UCSD-AML1 (cell line): ENCODE measurements at regions not wholly inside any gene's neighbourhood (a gene's known extent, or its start where the extent isn't known, plus 50 kb on each side); places are given as distances from the start of the nearest gene placed in this dataset.

Source experiments
- DNase-seq: peaks from one replicate; lab custom pipeline; 2025; ENCODE audit not compliant: unreplicated experiment; lab: John Stamatoyannopoulos, UW

DNA sequence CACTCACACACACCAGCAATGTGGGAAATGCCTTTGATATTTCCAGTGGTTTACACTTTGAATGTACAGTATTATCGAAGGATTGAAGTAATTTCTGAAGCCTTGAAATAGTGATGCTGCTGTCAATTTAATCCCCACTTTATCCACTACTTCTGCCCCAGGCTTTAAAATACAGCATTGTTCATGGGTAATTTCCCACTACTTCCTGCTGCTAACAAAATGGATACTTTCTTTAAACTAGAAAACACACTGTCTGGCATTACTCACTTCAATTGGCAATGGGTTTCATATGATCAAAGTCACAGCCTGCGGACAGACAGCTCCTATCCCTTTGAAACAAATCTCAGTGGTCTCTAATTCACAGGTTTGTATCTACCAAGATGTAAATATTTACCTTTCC is 292.2 kb downstream of the CDH11 start:
- no peak for DNase-seq

DNA sequence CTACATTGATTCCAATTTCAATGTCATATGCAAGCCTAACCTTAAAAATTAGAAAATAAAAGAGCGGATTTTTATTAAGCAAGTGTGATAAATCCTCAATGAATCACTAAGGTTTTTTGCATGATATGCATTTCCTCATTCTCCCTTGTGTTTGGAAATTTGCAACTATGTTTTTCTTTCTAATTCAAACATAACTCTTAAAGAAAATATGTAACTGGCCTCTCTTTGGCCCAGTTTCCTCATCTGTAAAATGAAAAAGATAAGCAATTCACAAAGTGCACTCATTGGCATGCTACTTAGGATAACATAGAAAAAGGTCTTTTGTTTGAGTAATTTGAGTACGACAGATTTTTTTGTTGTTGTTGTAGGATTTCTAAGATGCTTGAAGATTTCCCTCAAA is 295.5 kb downstream of the CDH11 start:
- no peak for DNase-seq

DNA sequence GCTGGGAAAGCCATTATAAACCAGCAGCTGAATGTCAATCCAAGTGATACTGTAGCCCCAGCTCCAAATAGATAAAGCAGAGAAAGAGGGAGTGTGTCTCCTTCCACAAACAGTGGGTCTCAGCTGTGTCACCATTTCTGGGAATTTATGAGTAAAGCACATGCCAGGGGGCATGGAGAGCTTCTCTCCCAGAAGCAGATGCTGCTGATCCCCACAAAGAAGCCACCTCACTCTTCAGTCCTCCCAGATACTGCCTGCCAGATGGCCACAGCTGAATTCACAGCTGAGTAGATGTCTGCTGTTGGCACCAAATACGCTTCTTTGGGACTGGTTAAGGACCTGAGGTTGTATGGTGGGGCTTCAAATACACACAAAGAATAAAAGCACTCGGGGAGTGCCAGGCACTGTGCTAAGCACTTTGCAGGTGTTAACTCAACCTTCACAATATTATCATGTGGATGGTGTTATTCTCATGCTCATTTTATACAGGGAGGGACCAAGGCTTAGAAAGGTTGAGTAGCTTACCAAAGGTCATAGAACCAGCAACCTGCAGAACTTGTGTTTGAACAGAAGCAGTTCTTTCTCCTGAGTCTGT is 298.3 kb downstream of the CDH11 start:
- no peak for DNase-seq

DNA sequence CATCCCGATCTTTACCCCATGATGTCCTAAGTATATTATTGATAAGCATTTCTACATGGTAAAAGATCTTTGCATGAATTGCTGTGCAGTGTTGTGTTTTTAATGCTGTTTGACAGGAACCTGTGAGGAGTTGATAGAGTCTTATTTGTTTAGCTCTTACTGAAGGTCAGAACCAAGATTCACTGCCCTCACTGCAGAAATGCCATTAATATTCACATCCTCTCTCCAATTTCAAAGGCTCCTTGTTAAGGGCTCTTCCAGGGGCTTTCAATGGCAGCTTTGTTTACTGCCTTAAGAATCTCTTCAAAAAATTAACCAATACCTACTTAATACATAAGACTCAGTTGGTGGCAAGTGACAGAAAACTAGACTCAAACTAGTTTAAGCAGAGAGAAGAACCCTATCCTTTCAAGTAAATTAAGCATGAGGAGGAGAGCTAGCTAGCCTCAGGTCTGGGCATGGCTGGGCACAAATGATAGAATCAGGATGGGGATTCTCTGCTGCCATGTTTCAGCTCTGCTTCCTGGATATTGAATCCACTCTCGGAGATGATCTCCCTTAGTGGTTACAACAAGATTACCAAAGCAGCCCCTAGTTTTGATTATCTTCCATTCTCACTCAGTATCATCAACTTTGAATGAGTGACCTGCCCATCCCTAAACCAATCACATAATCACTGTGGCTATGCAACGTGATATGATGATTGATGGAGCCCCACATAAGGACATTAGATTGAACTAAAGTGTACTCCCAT is 311.8 kb downstream of the CDH11 start:
- no peak for DNase-seq

DNA sequence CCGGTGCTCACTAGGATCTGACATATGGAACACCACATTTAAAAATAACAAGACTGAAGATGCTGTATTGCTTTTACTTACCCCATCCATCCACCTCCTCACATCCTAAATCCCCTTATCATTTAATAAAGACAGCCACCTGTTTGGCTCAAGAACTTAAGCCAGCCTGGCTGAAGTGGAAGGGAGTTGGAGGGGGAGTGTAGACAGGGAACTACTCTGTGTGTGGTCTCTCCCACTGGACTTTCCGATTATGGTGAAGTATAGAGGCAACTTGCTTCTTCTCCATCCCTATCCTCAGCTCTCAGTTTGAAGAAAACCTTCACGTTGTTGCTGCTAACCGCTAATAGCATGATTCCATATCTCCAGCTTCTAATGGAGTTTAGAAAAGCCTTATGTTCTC is 313.4 kb downstream of the CDH11 start:
- no peak for DNase-seq

DNA sequence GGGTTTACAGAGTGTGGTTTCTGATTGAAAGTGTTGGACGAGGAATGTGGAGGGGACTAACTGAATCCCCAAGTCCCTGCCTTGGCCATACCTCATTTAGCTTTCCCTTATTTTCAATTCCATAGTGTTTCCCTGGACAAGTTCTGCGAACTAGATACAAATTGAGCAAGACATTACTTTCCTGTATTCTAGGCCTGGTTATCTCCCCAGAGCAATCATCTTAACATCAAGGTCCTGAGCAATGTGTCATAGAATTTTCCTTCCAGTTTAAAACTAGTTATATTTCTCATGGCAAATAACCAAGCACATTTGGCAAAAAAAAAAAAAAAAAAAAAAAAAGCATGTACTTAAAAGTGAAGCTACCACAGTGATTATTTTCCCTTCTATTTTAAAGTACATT is 330.1 kb downstream of the CDH11 start:
- no peak for DNase-seq

DNA sequence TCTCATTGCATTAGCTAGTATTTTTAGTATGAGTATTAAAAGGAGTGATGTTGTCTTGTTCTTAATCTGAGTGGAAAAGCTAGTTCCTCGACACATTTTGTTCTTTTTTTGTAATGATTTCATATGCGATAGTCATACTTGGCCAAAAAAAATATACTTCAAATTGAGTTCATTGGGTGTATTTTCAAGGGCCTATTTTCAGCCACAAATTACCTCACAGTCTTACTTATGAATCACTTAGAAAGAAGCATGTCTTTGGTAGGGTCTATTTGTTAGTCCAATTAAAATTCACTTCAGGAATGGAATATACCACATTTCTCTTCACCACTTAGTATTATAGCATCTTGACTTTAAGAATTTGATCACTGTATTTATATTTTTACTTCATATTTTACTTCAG is 337.2 kb downstream of the CDH11 start:
- DNase-seq: no peak

DNA sequence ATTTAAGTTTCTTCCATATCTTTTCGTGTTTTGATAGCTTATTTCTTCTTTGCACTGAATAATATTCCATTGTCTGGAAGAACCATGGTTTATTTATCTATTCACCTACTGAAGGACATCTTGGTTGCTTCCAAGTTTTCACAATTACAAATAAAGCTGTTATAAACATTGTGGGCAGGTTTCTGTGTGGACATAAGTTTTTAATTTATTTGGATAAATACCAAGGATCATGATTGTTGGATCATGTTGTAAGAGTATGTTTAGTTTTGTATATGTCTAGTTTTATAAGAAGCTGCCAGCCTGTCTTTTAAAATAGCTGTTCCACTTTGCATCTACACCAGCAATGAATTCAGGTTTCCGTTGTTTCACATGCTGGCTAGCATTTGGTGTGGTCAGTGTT is 339.4 kb downstream of the CDH11 start:
- no peak for DNase-seq

DNA sequence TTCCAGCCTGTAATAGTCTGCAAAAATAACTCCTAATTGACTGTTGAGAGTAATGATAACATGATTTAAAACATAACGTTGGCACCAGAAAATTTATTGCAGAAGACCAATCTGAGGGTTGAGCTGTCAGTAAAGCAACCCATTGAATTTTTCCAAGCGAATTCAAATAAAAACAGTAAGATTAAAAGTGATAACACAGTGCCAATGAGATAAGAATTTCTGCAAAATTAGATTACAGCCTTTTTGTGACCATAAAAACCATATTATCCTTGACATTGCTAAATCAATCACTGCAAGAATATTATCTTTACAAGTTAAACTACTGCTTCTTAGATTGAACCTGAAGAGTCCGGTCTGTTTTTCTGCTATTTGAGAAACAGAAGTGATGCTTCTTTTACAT is 341.4 kb downstream of the CDH11 start:
- no peak for DNase-seq

DNA sequence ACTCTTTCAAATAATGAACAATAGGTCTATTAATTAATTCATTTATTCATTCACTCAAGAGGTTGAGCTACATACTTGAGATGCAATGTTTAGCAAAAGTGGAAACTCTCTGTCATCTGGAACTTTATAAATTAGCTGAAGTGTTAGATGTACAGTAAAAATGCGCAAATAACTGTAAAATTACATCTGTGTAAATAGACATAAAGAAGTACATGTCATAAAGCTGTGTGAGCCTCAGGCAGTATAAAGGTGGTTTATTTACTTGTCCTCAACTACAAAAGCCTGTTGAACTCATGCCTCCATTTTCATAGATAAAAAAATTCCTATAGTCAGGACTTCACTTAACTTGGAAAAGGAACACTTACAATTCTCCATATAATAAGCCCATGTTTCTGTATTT is 343.1 kb downstream of the CDH11 start:
- DNase-seq: no peak

DNA sequence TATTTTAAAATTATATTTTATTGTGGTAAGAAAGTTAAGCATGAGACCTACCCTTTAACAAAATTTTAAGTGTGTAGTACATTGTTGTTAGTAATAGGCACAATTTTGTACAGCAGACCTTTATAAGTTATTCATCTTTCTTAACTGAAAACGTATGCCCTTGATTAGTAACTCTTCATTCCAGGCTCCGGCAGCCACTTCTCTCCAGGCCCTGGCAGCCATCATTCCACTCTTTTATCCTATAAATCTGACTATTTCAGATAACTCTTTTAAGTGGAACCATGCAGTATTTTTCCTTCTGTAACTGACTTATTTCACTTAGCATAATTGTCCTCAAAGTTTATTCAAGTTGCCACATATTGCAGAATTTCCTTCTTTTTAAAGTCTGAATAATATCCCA is 348.2 kb downstream of the CDH11 start:
- no peak for DNase-seq

DNA sequence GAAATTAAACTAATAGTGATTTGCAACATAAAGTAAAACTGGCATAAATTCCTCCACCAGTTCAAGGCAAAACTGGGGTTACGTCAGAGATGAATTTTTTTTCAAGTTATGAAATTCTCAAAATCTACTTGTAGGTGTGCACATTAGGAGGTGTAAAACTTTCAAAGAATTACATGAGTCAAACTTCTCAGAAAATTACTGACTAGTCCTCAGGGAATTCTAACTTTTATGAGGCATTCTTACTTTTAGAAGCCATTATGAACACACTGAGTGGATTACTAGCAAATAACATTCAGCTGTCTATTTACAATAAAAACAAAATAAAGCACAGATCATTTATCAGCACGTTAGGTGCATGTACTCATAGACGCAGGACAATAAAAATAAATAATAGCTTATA is 348.7 kb downstream of the CDH11 start:
- no peak for DNase-seq

DNA sequence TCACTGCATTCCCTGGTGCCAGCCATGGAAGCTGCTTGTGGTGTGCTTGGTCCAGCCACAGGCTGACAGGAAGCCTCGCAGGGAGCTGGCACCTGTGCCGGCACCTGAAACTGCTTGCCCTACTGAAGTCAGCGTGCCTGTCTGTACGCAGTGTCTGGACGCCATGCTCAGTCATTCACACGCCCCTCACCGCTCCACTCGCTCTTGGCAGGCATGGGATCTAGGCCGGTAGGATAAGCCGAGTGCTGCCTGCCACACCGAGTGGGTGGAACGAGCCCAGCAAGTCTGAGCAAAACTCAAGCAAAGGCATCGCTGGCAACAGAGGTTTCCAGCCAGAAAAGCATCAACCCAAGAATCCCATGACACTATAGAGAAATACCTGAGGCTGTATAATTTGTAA is 350.6 kb downstream of the CDH11 start:
- no peak for DNase-seq

DNA sequence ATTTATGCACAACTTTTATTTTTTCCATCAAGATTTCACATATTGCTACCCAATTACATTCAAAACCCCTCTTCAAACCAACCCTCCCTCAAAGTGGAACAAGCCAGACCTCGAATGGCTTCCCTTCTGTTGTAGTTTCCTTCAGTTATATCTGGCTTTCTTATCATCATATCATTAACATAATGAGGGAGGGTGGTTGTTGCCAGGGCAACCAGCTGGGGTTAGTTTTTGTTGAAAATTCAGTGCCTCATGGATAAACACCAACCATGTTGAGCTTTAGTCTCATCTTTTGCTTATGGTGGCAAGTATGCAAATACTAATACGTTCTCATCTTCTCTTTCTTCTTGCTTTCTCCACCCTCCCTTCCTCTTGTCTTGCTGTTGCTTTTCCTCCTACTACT is 359.7 kb downstream of the CDH11 start:
- no peak for DNase-seq

DNA sequence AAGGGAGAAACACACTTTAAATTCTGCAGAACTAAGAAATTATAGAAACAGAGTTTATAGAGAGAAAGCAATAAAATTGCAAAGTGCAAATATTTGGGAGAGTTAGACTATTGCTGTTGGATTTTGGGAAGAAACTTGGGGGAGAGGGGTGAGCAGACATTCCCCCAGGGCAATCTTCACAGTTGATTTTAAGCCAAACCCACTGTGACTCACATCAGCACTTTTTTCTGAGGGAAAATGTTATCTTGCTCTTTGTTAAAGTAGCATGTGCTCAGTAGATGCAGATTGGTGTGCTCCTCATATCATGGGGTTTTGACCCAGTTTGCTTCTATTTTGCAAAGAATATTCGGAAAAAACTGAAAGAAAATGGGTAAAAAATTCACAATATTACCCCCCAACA is 367.6 kb downstream of the CDH11 start:
- no peak for DNase-seq

DNA sequence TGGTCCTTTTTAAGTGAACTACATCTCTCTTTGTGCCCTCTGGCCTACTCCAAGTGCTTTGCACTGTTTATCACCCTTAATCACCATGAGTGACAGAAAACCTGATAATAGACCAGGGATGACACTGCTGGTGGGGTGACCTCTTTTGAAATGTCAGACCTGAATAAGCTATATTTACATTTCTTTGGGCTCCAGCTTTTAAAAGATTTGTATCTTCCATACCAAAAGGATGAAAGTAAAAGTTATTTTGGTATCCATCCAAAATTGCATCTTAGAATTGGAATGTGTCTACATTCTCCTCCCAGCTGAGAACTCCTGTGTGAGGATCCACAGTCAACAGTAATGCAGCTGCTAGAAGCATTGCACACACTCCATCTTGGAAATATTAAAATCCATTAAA is 370.0 kb downstream of the CDH11 start:
- no peak for DNase-seq

DNA sequence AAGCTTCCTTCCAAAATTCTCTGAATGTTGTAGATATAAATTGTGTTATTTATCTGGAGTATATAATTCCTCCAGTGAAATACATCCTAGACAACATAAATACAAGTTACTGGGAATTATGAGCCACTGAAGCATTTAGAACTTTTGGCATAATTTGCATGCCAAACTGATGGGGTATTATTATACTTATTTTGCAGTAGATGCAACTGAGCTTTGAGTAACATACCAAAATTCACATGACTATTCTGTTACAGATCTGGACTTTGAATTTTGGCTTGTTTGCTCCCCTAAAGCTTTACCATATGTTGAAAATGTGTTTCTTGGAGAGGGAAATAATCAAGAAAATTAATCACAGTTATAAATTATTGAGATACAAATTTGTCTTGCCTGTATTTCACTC is 372.5 kb downstream of the CDH11 start:
- no peak for DNase-seq

DNA sequence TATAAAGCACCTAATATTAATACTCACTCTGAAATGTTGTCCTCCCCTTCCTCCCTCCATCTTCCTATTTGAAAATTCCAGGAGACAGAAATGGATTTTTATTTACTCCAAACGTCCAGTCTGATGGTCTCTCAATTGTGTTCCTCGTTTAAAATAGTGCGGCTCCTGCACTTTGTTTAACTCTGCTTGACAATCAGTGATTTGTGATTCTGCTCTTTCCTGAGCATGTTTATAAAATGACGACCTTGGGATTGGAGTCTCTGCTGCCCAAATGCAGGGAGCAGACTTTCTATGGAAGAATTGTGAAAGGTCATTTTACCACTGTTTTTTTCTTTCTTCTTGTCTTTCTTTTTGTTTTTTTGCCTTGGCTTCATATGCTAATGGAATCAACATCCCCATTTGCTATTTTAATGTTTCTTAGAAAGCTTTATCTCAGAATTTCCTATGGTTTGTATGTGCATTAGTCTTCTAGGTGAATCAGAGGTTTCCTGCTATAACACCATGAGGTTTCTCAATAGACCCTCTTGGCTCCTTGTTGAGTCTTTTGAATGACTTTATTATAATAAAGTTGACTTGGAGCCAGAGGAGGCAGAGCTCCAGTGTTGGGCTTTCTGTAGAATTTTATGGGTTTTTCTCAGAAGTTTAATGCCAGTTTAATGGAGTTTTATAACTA is 376.5 kb downstream of the CDH11 start:
- no peak for DNase-seq

DNA sequence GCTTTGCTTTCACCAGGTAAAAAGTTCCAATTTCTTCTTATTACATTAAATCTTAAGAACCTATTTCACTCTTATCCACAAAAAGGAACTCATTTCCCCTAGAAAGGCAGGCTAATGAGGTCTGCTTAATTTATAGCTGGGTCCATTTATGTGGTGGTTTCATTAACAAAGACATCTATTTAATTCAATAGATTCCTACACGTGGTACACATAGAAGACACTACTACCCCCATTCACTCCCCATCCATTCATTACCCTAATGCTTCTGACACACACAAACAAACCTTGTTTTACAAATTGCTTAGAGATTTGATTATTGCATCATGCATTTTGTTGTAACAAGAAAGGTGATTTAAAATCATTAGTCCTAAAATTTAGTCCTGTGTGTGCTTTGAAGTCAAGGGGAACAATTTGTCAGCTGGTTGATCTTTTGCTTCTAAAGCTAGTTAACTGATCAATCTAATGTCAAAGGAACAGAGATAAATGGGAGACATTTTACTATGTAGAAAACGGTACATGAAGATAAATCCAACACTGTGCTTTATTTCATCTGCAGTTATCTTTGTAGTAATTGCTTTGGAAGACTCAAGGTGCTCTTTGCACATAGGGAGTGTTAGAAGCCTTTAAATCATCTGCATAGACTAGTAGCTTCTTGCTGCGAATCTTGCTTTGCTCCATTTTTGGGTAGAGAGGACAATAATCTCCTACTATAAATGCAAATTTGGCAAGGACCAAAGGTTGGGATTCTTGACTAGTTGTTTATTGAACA is 379.2 kb downstream of the CDH11 start:
- DNase-seq: no peak

DNA sequence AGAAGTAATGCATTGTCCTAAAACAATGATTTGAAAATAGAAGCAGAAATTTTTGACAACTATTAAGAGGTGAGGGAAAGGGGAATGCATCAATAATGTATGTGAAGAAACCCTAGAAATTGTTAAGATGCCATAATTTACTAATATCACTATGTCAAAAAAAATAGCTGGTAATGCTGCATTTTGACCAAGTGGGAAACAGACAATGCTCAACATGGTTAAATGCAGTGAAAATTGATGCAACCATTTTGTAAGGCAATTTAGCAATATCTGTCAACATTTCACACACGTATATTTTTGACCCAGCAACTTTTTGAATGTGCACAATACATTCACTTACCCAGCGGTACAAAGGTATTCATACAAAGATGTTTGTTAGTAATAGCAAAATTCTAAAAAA is 381.6 kb downstream of the CDH11 start:
- no peak for DNase-seq

DNA sequence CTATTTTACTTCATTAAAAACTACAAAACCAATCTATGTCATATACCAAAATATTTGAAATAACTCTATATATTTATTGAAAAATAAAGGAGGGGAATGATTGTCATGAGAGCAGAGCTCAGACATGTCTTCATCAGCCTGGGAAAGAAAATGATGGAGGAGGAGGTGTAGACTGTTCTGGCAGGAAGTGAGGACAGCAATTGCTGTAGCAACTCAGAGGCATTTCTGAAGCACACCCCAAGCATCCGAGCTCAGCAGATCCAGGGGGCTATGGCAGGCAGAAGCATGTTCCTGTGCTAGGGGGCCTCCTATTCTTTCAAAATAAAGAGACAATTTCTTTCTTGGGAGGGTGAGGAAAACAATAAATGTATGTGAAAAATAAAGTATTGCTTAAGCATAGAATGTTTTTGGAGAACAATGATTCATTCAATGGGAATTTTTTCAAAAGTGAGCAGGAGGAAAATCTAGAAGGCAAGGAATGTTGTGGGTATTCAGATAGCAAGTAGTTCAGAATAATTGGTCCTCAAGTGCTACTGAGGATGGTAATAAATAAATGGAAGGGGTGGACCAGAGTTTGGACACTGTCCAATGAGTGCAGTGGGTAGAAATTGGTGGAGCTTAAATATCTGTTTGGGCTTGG is 383.4 kb downstream of the CDH11 start:
- DNase-seq: no peak
